H1 (cell line): ENCODE measurements at regions not wholly inside any gene's neighbourhood (a gene's known extent, or its start where the extent isn't known, plus 50 kb on each side); places are given as distances from the start of the nearest gene placed in this dataset.

Experiments
- CTBP2 ChIP-seq: IDR thresholded peaks from 2 replicates; pipeline ENCODE4 v1.7.0; 2011; ENCODE audit warnings: borderline replicate concordance, mild to moderate bottlenecking, moderate library complexity, mixed read lengths, low read length; ENCODE audit not compliant: insufficient read depth, insufficient read length
- TEAD4 ChIP-seq: IDR thresholded peaks from 2 replicates; pipeline ENCODE4 v1.6.1; 2012; ENCODE audit warnings: low read depth, low read length, inconsistent platforms, mixed read lengths

DNA sequence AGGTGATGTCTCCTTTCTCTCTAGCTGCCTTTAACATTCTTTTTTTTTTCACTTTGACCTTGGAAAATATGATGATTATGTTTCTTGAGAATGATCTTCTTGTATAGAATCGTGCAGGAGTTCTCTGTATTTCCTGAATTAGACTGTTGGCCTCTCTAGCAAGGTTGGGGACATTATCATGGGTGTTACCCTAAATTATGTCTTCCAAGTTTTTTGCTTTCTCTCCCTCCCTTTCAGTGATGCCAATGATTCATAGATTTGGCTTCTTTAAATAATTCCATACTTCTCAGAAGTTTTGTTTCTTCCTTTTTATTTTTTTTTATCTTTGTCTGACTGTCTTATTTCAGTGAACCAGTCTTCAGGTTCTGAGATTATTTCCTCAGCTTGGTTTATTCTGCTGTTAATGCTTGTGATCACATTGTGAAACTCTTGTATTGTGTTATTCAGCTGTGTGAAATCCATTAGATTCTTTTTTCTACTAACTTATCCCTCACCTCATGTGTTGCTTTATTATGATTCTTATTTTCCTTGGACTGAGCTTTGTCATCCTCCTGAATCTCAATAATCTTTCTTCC is 268.4 kb upstream of the NRIP1 start (continued):
- TF ChIP-seq TEAD4: no peak
- no peak for TF ChIP-seq CTBP2
